ENCODE measurements at regions not wholly inside any gene's neighbourhood (a gene's known extent, or its start where the extent isn't known, plus 50 kb on each side); places are given as distances from the start of the nearest gene placed in this dataset.

DNA sequence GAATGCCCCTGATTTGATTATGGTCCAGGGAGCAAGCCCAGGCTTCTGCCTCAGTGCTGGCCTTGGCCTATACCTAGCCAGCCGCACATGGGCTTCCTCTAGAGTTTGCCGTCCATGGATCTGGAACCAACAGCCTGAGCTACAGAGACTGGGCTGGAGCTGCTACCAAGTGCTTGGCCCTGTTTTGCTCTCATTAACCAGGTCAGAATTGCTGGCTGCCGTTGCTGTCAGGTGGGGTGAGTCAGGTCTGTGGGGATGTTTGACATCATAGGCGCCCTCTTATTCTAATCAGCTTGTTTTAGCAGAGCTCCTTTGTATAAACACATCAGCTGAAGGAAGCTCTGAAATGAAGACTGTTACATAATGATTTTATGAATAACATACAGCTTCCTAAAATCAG is 83.1 kb upstream of the PHACTR2 start:
- DNase-seq (ENCODE audit: low spot score): peak; percentile 11

DNA sequence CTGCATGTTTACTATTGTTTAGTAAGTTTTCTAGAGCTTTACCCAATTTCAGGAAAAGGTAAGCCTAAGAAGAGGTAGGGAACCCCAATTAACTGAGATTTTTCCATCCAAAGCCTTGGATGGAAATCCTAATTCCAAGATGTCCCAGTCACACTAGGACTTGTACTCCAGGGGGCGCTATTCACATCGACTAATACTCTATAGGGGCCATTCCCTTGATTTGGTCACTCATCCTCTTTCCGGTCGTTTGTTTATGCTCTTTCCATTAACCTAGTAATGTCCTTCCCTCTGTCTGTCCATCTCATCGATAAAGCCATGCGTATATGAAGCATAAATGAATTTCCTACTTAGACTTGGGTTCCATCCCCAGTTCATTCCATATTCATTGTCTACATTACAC is 80.8 kb upstream of the FUCA2 start:
- no peak for DNase-seq (ENCODE audit: low spot score)

DNA sequence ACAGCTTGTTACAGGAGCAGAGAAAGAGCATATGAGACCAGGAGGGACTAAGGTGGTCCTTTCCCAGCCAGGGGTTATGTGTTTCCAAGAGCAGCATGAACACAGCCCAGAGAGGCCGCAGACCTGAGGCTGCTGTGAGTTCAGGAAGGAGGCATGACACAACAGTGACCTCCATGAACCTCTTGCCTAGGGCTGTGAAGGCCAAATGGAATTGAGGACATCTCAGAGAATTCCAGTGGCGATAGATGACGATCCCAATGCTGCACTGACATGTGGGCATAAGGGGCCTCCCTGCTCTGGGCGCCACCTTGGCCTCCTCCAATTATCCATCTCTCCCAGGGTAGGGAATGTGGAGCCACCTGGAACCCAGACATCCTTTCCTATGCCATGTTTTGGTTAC is 79.9 kb upstream of the FUCA2 start:
- DNase-seq (ENCODE audit: low spot score): no peak

DNA sequence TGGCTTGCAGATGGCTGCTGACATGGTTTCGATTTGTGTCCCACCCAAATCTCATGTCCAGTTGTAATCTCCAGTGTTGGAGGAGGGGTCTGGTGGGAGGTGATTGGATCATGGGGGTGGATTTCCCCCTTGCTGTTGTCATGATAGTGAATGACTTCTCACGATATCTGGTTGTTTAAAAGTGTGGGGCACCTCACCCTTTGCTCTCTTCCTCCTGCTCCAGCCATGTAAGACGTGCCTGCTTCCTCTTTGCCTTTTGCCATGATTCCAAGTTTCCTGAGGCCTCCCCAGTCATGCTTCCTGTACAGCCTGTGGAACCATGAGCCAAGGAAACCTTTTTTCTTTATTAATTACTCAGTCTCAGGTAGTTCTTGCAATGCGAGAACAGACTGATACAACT is 77.6 kb upstream of the FUCA2 start:
- no peak for DNase-seq (ENCODE audit: low spot score)

DNA sequence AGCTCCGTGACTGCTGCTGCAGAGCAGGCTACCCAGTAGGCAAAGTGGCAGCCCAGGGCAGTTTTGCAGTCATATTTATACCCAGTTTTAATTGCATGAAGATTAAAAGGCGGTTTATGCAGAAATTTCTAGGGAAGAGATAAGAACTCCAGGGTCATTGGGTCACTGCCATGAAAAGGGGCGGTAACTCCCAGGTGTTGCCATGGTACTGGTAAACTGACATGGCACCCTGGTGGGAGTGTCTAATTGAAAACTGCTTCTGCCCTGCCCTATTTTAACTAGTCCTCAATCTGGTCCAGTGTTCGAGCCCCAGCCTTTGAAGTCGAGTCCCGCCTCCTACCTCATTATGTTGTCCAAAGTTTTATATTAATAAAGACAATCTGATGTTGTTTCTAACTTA is 75.0 kb upstream of the FUCA2 start:
- no peak for DNase-seq (ENCODE audit: low spot score)

DNA sequence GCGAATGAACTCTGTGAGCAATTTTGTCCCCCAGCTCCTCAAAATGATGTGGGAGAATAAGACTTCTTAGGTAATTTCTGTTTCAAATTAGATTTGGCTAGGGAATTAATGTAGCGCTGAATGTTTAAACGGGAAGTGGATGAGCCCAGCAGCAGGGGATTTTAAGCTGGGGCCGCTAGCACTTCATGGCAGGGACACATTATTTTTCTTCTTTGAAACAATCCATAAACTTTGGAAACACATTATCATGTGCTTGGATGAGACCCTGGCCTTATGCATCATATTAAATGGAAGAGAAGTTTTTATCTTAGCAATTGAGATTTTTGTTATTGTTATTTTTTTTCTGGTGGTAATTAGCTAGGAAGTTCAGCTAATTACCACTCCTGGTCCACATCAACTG is 74.2 kb upstream of the FUCA2 start:
- DNase-seq (ENCODE audit: low spot score): no peak

DNA sequence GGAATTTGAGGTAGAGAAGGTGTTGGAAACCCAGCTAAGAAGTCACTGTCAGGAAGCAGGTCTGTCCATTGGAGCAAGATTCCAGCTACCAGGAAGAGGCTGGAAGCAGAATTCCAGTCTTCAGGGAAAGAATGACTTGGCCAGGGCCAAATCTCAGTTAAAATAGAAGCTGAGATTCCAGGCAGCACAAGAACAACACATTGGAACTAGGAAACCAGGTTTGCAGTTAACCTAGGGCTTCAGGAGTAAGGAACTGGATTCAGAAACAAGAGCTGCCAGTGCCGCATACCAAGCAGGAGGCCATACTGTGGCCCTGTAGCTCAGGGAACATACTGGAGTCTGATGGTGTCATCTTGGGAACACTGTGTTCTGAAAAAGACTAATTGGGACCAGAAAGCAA is 73.7 kb upstream of the FUCA2 start:
- DNase-seq (ENCODE audit: low spot score): no peak

DNA sequence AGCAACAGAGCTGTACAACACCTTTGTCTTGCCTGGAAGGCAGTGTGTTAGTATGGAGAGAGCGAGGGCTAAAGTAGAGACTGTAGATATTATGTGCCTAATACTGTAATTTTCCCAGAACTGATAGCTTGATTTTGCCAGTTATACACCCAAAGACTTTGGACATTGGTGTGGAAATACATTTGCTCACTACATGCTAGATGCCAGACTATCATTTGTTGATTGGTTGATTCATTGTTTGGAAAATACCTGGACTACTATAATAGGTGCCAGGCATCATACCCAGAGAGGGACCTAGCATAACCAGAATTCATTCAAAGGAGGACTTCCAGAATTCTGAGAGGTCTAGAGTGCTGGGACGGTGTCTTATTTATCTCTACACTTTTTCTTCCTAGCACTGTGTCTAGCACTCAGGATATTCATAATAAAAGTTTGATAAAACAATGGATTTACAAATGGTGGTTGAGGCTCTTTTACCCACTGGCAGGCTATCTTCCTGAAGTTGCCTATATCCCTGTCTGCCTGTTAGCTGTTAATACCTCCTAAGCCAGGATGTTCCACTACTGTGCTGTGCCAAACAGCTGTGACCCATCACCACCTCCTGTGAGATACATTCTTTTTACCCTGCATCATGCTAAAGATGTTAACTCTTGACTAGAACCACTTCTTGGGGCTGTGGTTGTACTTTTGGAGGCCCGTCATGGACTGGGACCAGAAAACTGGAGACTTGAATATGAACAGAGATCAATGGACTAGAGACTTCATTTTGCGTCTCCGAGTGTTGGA is 72.2 kb upstream of the FUCA2 start:
- DNase-seq (ENCODE audit: low spot score): peak; percentile 38

DNA sequence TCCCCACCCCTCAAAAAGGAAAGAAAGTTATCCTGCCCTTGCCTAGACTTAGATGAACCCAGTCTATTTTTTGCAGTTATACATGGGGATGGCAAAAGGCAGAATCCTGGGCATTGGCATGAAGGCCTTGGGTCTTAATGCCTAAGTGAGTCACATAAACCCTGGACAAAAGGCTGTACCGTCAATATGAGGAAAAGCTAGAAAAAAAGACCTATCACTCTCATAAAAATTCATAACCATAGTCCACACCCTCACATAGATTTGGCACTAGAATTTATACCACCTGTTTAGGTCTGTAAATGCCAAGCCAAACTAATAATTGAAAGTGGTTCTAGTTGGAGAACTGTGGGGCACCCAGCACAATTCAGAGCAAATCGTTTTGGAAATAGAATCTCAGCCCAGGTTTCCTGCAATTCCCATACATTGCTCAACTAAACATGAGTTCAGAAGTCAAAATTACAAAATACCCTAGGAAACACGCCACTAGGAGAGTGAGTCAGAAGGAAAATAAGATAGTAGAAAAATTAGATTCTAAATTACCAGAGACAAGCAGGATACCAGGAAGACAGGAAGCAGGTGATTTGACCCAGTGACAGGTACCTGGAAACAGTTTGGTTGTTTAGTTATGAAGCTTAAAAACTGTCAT is 70.4 kb upstream of the FUCA2 start:
- no peak for DNase-seq (ENCODE audit: low spot score)

DNA sequence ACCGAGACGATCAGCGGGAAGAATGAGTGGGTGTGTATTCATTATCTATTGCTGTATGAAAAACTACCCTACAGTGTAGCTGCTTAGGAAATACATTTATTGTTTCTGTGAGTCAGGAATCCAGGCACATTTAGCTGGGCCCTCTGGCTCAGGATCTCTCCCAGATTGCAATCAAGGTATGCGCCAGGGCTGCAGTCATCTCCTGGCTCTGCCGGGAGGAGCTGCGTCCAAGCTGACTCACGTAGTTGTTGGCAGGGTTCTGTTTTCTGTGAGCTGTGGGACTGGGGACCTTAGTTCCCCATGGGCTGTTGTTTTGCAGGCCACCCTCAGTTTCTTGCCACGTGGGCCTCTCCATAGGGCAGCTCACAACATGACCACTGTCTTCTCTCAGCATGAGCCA is 68.2 kb upstream of the FUCA2 start:
- peak; percentile 84 for DNase-seq (ENCODE audit: low spot score)

DNA sequence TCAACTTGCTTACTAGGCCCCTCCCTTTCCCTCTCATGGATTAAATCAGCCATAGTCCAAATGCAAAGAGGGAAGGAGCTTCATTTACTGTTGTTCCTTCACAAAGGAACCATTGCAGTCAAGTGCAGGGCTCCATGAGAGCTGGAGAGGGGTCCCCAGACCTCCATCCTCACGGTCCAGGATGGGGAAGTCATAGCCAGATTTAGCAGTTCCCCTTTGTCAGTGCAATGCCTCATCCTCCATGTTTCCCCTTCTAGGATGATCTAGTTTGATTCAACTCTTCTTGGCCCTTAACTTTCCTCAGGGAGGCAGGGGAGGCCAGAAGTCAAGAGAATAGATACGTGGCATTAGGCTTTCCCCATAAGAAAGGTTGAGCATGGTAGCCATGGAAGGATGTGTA is 66.5 kb upstream of the FUCA2 start:
- DNase-seq (ENCODE audit: low spot score): no peak

DNA sequence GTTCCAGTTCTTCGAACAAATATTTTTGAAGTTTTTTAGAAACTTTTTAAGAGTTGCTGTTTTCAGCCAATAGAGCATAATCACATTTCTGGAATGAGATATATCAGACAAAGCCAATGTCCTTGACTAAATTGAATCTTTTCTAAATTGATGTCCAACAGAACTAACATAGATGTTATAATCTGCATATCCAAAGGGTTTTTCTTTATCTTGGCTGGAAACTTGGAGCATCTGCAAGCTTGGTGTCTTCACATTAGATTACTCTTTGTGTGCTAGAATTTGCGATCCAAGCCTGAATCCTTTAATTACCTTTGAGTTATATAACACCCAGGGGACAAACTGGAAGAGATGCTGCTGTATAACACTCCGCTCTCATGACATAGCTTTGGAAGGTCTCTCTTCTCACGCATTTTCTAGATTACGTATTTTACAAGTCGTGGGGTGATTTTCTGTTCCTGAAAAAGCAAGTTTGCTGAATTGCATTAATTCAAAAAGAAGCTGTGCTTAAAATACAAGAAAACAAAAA is 64.4 kb upstream of the FUCA2 start:
- no peak for DNase-seq (ENCODE audit: low spot score)

DNA sequence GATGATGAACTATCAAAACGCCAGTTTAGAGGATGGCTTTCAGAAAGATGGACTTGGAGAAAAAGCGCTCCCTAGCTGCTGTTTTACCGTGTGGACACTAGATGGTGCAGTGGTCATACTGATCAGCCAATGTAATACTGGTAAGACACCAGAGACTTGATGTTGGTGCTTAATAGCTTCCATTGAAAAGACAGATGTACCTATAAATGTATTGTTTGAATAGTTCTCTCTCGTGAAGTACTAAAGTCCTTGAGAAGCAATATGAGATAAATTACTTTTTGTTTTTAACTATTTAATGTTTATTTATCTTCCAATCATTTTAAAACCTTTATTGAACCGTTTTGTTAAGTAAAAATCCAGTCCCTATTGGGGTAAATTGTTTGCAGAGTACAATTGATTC is 63.9 kb upstream of the FUCA2 start:
- peak; percentile 72 for DNase-seq (ENCODE audit: low spot score)

DNA sequence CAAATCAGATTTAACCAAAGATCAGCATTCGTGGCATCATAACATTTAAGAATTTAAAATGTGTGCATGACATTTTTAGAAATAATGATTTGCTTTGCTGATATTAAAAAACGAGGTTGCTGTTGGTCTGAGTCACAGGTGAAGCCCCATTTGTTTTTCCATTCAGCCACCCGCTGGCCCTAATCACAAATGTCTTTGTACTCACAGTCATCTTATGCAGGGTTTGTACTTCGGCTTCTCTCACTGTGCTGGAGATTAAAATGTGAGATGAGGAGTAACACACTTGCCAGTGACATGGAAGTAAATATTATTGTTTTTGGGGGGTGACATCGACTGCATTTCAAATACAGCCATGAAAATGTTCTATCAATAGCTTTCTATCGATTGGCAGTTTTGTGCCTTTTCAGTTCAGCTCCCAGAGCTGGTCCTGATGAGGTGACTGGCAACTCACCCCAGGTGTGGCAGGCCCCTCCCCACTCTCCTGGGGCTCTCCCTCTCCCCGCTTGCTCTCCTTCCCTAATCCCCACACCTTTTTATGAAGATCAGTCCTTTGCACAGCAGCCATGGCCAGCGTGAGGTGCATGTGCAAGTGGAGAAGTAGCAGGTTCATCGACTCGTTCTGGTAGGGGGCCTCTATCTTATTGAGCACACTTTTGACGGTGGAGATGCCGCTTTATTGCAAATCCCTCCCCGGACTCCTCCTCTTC is 58.8 kb upstream of the FUCA2 start:
- no peak for DNase-seq (ENCODE audit: low spot score)

DNA sequence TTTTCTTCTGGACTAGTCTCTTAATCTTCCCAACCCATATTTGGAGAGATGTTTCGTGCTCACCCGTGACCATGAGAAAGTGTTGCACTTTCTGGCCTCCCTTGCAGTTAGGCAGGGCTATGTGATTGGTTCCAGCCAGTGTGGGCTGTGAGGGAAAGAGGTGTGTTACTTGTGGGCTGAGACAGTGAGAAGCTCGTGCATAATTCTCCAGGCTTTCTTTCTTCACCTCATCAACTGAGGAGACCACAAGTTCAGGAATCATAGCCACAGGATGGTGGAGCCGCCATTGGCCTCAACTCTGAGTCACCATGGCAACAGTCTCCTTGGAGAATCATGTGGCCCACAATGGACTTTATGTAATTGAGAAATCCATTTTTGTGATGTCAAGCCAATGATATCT is 57.5 kb upstream of the FUCA2 start:
- DNase-seq (ENCODE audit: low spot score): no peak

DNA sequence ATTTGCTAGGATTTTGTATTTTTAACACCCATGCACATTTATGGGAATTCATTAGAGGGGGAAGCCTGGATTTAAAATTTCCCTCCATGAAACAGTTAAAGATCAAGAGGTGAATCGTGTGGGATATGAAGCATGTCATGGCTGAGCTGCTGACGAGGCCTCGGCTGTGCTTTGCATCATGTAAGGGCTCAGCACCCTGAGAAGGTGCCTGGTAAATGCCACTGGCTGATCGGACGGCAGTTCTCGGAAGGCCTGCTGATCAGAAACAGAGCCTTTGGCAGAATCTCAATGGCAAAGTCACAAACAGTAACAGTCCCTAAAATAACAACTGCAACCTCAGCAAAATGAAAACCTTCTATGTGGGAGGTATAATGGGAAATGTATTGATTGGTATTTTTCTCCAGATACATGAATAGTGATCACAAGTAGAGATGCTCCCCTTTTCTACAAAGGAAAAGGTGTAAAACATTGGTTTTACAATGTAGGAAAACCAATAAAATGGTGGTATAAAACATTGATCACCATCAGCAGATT is 53.0 kb upstream of the FUCA2 start:
- no peak for DNase-seq (ENCODE audit: low spot score)

DNA sequence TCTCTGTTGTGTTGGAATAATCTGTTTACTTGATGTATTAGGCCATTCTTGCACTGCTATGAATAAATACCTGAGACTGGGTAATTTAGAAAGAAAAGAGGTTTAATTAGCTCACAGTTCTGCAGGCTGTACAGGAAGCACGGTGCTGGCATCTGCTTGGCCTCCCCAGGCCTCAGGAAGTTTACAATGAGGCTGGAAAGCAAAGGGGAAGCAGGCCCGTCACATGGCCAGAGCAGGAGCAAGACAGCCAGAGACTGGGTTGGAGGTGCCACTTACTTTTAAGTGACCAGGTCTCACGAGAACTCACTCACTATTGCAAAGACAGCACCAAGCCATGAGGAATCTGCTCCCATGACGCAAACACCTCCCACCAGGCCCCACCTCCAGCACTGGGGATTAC is 50.6 kb upstream of the FUCA2 start:
- DNase-seq (ENCODE audit: low spot score): no peak

Data from AG08396 (cell line).